HG02943 (cell line): ENCODE measurements at regions not wholly inside any gene's neighbourhood (a gene's known extent, or its start where the extent isn't known, plus 50 kb on each side); places are given as distances from the start of the nearest gene placed in this dataset.

Experiments used
- ATAC-seq: cut with Tn5 transposase; IDR thresholded peaks from one replicate; pipeline ENCODE4 v1.9.1; 2021; ENCODE audit warnings: mild to moderate bottlenecking, low read depth, moderate library complexity; ENCODE audit not compliant: unreplicated experiment

DNA sequence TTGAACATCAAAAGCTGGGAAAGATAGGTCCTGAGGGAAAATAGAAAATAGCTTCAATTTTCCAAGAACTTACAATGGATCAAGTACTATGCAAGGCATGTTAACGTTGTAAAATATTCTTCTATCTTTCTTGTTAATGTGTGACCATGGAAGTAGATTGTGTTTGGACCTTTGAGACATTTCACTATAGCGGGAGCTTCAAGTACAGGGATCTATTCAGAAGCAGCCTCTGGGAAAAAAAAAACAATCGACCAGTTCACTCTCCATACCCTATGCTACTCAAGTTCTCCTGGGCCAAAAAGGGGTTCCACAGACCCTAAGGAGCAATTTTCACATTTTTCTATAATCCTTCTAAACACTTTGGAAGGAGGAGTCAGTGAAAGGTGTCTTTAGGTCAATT is 54.1 kb upstream of the ATP10B start:
- no peak for ATAC-seq

DNA sequence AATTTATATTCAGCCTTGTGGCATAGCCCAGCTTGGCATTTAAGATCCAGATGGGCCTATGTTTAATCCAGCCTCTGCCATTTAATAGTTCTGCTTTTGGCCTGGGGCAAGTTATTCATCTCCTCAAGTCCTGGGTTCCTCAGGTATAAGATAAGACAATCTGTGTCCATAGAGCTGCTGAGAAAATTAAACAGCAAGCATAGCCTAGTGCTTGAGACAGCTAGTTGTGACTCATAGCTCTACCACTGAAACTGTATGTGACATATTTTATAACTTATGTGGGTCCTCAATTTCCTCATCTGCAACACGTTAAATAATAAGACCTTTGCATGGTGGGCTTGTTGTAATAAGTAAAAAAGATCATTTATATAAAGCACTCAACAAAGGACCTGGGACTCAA is 53.3 kb upstream of the ATP10B start:
- no peak for ATAC-seq

DNA sequence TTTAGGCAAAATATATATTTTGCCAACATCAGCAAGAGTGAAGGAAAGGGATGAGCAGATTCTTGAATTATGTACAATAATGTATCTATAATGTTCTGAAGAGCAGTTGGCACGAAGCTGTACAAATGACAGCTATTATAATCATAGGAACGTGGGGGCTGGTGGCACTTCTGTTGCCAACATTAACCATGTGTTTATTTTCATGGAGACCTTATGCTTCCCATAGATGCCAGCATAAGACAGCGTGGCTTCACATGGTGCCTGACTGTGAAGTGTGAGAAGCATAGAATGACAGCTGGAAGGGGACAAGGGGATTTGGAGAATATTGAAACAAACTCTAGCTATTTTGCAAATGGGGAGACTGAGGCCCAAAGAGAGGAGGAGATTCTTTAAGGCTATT is 52.6 kb upstream of the ATP10B start:
- ATAC-seq: no peak

DNA sequence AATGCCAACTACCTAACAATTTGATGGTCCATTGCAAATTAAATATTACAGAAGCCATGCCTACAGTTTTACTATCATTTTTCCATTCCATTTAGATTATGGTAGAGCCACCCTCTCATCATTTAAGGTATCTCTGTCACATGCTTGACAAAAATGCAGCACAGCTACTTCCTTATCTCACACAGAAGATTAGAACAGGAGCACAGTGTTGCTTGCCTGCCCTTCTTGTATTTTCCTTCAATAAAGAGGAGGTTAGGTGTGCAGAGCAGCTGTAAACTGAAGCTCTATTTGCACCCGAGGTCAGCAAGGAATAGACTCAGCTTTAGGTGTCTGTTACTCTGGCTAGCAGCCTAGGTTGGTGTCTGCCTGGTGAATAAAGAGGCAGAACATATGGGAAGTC is 51.5 kb upstream of the ATP10B start:
- ATAC-seq: no peak

DNA sequence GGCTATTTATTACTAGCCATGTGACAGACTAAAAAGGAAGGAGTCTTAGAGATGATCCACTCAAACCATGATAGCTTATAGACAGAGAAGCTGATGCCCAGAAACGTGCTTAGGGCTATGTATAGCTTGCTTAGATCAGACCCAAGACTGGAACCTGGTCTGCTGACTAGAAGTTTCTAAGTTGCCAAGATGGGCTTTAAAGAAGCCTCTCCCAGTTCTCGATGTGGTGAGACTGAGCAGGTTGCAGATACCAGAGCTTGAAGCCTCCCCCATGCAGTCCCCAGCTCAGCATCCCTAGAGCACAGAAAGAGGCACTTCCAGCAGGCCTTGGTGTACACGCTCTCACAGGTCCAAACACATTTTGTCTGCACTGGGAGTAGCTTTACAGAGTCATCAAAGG is 51.1 kb upstream of the ATP10B start:
- no peak for ATAC-seq
